ENCODE measurements at regions not wholly inside any gene's neighbourhood (a gene's known extent, or its start where the extent isn't known, plus 50 kb on each side); places are given as distances from the start of the nearest gene placed in this dataset.

DNA sequence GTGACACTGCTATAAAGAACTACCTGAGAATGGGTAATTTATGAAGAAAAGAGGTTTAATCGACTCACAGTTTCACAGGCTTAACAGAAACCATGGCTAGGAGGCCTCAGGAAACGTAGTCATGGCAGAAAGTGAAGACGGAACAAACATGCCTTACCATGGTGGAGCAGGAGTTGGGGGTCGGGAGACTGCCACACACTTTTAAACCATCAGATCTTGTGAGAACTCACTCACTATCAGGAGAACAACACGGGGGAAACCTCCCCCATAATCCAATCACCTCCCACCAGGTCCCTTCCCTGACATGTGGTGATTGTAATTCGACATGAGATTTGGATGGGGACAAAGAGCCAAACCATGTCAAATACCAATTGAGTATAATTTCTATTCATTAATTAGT is 2392.6 kb upstream of the C9orf72 start:
- ATAC-seq, result no peak
- Histone ChIP-seq H3K4me3 (ENCODE audit: low read depth in 2 of 2, low read length in 2 of 2) (no peak overlapping the region), H3K4me1 (ENCODE audit: control insufficient read depth, insufficient read depth, low read length) (no peaks in the 10 kb centered on the region), H3K9me3 (ENCODE audit: control insufficient read depth, insufficient read depth, low read depth, low read length) (no peaks in the 10 kb centered on the region), H3K27ac (ENCODE audit: low read length) (no peak overlapping the region), H3K27me3 (ENCODE audit: control insufficient read depth, insufficient read depth, low read length) (no peaks in the 10 kb centered on the region), H3K36me3 (ENCODE audit: control insufficient read depth, insufficient read depth, low read length) (no peaks in the 10 kb centered on the region)
- ChIA-PET POLR2A (no interaction called here), CTCF (no interaction called here)
- DNase-seq (ENCODE audit: low read depth, low spot score), result no peak
- in situ Hi-C loops (cut with HindIII; ENCODE audit: low pct_unique_long_range_greater_than_20kb, low sequenced_read_pairs), result no loop called here
- BruUV-seq (replicated peaks), result no TSS peak
- intact Hi-C loops (cut with micrococcal nuclease; ENCODE audit: unreplicated experiment), result no loop called here
- no peak for TF ChIP-seq TCF7L2 (IDR thresholded peaks at IDR 0.05; ENCODE audit: low read depth, low read length)
- TF ChIP-seq, protein P1, sequence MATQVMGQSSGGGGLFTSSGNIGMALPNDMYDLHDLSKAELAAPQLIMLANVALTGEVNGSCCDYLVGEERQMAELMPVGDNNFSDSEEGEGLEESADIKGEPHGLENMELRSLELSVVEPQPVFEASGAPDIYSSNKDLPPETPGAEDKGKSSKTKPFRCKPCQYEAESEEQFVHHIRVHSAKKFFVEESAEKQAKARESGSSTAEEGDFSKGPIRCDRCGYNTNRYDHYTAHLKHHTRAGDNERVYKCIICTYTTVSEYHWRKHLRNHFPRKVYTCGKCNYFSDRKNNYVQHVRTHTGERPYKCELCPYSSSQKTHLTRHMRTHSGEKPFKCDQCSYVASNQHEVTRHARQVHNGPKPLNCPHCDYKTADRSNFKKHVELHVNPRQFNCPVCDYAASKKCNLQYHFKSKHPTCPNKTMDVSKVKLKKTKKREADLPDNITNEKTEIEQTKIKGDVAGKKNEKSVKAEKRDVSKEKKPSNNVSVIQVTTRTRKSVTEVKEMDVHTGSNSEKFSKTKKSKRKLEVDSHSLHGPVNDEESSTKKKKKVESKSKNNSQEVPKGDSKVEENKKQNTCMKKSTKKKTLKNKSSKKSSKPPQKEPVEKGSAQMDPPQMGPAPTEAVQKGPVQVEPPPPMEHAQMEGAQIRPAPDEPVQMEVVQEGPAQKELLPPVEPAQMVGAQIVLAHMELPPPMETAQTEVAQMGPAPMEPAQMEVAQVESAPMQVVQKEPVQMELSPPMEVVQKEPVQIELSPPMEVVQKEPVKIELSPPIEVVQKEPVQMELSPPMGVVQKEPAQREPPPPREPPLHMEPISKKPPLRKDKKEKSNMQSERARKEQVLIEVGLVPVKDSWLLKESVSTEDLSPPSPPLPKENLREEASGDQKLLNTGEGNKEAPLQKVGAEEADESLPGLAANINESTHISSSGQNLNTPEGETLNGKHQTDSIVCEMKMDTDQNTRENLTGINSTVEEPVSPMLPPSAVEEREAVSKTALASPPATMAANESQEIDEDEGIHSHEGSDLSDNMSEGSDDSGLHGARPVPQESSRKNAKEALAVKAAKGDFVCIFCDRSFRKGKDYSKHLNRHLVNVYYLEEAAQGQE (IDR thresholded peaks at IDR 0.05; ENCODE audit: insufficient read depth in 1 of 2, low read depth in 2 of 2, low read length in 1 of 2), result no peak

DNA sequence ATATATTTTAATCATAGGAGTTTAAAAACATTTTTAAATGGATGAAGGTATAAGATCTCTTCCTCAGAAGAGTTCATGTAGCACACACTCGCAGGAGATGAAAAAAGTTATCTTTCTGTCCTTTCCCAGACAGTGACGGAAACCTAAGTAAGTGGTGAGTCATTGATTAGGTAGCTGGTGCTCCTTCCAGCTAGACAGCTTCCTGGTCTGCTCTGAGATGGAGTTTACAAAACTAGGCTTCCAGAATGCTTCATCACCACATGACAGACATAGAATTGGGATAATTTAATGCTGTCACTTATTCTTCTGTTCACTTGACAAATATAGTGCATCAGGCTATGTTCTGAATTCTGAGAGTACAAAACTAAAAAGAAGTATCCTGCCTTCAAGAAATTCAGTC is 2393.0 kb upstream of the C9orf72 start:
- ATAC-seq (no peak), DNase-seq (ENCODE audit: low read depth, low spot score) (no peak)
- H3K4me3 ChIP-seq (ENCODE audit: low read depth in 2 of 2, low read length in 2 of 2), result no peak overlapping the region
- H3K36me3 ChIP-seq (ENCODE audit: control insufficient read depth, insufficient read depth, low read length), result no peaks in the 10 kb centered on the region
- in situ Hi-C loops (cut with HindIII; ENCODE audit: low pct_unique_long_range_greater_than_20kb, low sequenced_read_pairs), result no loop called here
- H3K27me3 ChIP-seq (ENCODE audit: control insufficient read depth, insufficient read depth, low read length), result no peaks in the 10 kb centered on the region
- BruUV-seq (replicated peaks), result no TSS peak
- TF ChIP-seq, protein P1 (IDR thresholded peaks at IDR 0.05; ENCODE audit: insufficient read depth in 1 of 2, low read depth in 2 of 2, low read length in 1 of 2), result no peak
- TF ChIP-seq POLR2AphosphoS5 (IDR thresholded peaks at IDR 0.05; ENCODE audit: low read depth, low read length) (no peak), TCF7L2 (IDR thresholded peaks at IDR 0.05; ENCODE audit: low read depth, low read length) (no peak), SIN3A (IDR thresholded peaks at IDR 0.05; ENCODE audit: borderline replicate concordance, insufficient read depth, low read depth, low read length) (no peak)
- TF ChIP-seq, protein P2, sequence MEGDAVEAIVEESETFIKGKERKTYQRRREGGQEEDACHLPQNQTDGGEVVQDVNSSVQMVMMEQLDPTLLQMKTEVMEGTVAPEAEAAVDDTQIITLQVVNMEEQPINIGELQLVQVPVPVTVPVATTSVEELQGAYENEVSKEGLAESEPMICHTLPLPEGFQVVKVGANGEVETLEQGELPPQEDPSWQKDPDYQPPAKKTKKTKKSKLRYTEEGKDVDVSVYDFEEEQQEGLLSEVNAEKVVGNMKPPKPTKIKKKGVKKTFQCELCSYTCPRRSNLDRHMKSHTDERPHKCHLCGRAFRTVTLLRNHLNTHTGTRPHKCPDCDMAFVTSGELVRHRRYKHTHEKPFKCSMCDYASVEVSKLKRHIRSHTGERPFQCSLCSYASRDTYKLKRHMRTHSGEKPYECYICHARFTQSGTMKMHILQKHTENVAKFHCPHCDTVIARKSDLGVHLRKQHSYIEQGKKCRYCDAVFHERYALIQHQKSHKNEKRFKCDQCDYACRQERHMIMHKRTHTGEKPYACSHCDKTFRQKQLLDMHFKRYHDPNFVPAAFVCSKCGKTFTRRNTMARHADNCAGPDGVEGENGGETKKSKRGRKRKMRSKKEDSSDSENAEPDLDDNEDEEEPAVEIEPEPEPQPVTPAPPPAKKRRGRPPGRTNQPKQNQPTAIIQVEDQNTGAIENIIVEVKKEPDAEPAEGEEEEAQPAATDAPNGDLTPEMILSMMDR (IDR thresholded peaks at IDR 0.05), result no peak
- H3K9me3 ChIP-seq (ENCODE audit: control insufficient read depth, insufficient read depth, low read depth, low read length), result no peaks in the 10 kb centered on the region
- intact Hi-C loops (cut with micrococcal nuclease; ENCODE audit: unreplicated experiment), result no loop called here
- ChIA-PET POLR2A (no interaction called here), CTCF (no interaction called here)
- H3K4me1 ChIP-seq (ENCODE audit: control insufficient read depth, insufficient read depth, low read length), result no peaks in the 10 kb centered on the region
- no peak overlapping the region for H3K27ac ChIP-seq (ENCODE audit: low read length)
